Neural cell (in vitro differentiated cells): ENCODE measurements at regions not wholly inside any gene's neighbourhood (a gene's known extent, or its start where the extent isn't known, plus 50 kb on each side); places are given as distances from the start of the nearest gene placed in this dataset.
A peak's percentile ranks its signal among the peaks of the same experiment; 100 is the strongest.

ENCODE experiments used
- H2AFZ ChIP-seq: fragments of 200-600, 300-800 bp; sonication (generic), shearing (Covaris generic); 2 replicates; pipeline ENCODE4 v1.6.0; 2014; ENCODE audit warnings: low read depth, mild to moderate bottlenecking, antibody characterized with exemption, low read length, moderate library complexity
- H3F3A ChIP-seq: fragments of 200-600 bp; shearing (Covaris generic); 2 replicates; pipeline ENCODE4 v1.6.1; 2016; ENCODE audit warnings: mild to moderate bottlenecking, moderate library complexity, mixed read lengths, antibody characterized with exemption, low read length; ENCODE audit not compliant: insufficient read depth, poor library complexity, severe bottlenecking
- H3K27ac ChIP-seq: fragments of 200-600, 300-800 bp; sonication (generic), shearing (Covaris generic); 2 replicates; pipeline ENCODE4 v1.5.1; 2014; ENCODE audit warnings: mild to moderate bottlenecking, low read length, moderate library complexity
- H3K27me3 ChIP-seq: fragments of 300-800, 200-600 bp; sonication (generic), shearing (Covaris generic); 2 replicates; pipeline ENCODE4 v1.6.0; 2014; ENCODE audit warnings: mild to moderate bottlenecking, low read depth, low read length, moderate library complexity; ENCODE audit not compliant: insufficient read depth
- H3K36me3 ChIP-seq: fragments of 300-800, 200-600 bp; sonication (generic), shearing (Covaris generic); 2 replicates; pipeline ENCODE4 v1.5.1; 2014; ENCODE audit warnings: mild to moderate bottlenecking, antibody characterized with exemption, low read length, moderate library complexity; ENCODE audit not compliant: insufficient read depth
- H3K4me2 ChIP-seq: fragments of 300-800, 200-600 bp; sonication (generic), shearing (Covaris generic); 2 replicates; pipeline ENCODE4 v1.6.0; 2014; ENCODE audit warnings: mild to moderate bottlenecking, low read length
- H3K4me3 ChIP-seq: fragments of 300-800, 200-600 bp; sonication (generic), shearing (Covaris generic); 2 replicates; pipeline ENCODE4 v1.5.1; 2014; ENCODE audit warnings: mild to moderate bottlenecking, low read length, moderate library complexity
- H3K79me2 ChIP-seq: fragments of 200-600 bp; shearing (Covaris generic); replicated peaks from 2 replicates; pipeline ENCODE4 v1.6.0; 2014; ENCODE audit warnings: mild to moderate bottlenecking, low read length, moderate library complexity; ENCODE audit not compliant: insufficient read depth
- H3K9ac ChIP-seq: fragments of 300-800, 200-600 bp; sonication (generic), shearing (Covaris generic); 2 replicates; pipeline ENCODE4 v1.6.1; 2016; ENCODE audit warnings: mild to moderate bottlenecking, low read length, mixed read lengths
- H3K9me2 ChIP-seq: fragments of 200-600 bp; shearing (Covaris generic); 2 replicates; pipeline ENCODE4 v1.6.1; 2016; ENCODE audit warnings: mild to moderate bottlenecking, low read length, mixed read lengths; ENCODE audit not compliant: insufficient read depth
- H3K9me3 ChIP-seq: fragments of 200-600, 300-800 bp; sonication (generic), shearing (Covaris generic); 2 replicates; pipeline ENCODE4 v1.6.1; 2016; ENCODE audit warnings: mild to moderate bottlenecking, mixed run types, low read length, moderate library complexity, mixed read lengths
- H4K20me1 ChIP-seq: fragments of 200-600 bp; shearing (Covaris generic); 2 replicates; pipeline ENCODE4 v1.6.1; 2016; ENCODE audit warnings: mild to moderate bottlenecking, mixed run types; ENCODE audit not compliant: insufficient read depth
- CTCF ChIP-seq: fragments of 450-650 bp; IDR thresholded peaks from 2 replicates; pipeline ENCODE4 v1.5.1; 2014; ENCODE audit warnings: antibody characterized with exemption, mild to moderate bottlenecking, moderate library complexity; ENCODE audit not compliant: poor library complexity, severe bottlenecking
- EP300 ChIP-seq: fragments of 450-650 bp; conservative IDR thresholded peaks from 2 replicates; pipeline ENCODE4 v1.6.1; 2014; ENCODE audit warnings: antibody characterized with exemption, mild to moderate bottlenecking, moderate library complexity; ENCODE audit not compliant: poor library complexity, severe bottlenecking
- EZH2 ChIP-seq: fragments of 200-600, 300-800 bp; shearing (Covaris generic), sonication (generic); IDR thresholded peaks from 2 replicates; pipeline ENCODE4 v1.6.1; 2014; ENCODE audit warnings: antibody characterized with exemption, low read length, borderline replicate concordance, mild to moderate bottlenecking; ENCODE audit not compliant: insufficient read depth, poor library complexity, severe bottlenecking
- MXI1 ChIP-seq: fragments of 450-650 bp; conservative IDR thresholded peaks from 2 replicates; pipeline ENCODE4 v1.6.1; 2014; ENCODE audit warnings: antibody characterized with exemption, mild to moderate bottlenecking; ENCODE audit not compliant: poor library complexity, severe bottlenecking
- POLR2AphosphoS5 ChIP-seq: IDR thresholded peaks from 2 replicates; pipeline ENCODE4 v1.6.1; 2012
- RAD21 ChIP-seq: fragments of 450-650 bp; conservative IDR thresholded peaks from 2 replicates; pipeline ENCODE4 v1.6.1; 2014; ENCODE audit warnings: antibody characterized with exemption, mild to moderate bottlenecking, moderate library complexity
- REST ChIP-seq: IDR thresholded peaks from 2 replicates; pipeline ENCODE4 v1.6.1; 2012; ENCODE audit warnings: borderline replicate concordance
- SMC3 ChIP-seq: fragments of 450-650 bp; conservative IDR thresholded peaks from 2 replicates; pipeline ENCODE4 v1.6.1; 2014; ENCODE audit warnings: antibody characterized with exemption, mild to moderate bottlenecking, moderate library complexity; ENCODE audit not compliant: poor library complexity
- TAF1 ChIP-seq: IDR thresholded peaks from 2 replicates; pipeline ENCODE4 v1.6.1; 2012; ENCODE audit warnings: low read depth

GRCh38 chr22:44573451-44573850 is 75.4 kb upstream of the RTL6 start:
- no peaks in the 10 kb centered on the region for H3K36me3 ChIP-seq
- no peaks in the 10 kb centered on the region for H3F3A ChIP-seq
- no peaks in the 10 kb centered on the region for H4K20me1 ChIP-seq
- no peaks in the 10 kb centered on the region for H3K27me3 ChIP-seq
- no peak overlapping the region for H3K9ac ChIP-seq
- TF ChIP-seq MXI1 (no peak), EZH2 (no peak), TAF1 (no peak), RAD21 (no peak), POLR2AphosphoS5 (no peak), REST (no peak)
- H3K4me2 ChIP-seq = no peak overlapping the region
- H3K27ac ChIP-seq = no peak overlapping the region
- H3K9me3 ChIP-seq = no peaks in the 10 kb centered on the region
- H3K4me3 ChIP-seq = no peak overlapping the region
- H3K79me2 ChIP-seq = no peaks in the 10 kb centered on the region
- no peak overlapping the region for H2AFZ ChIP-seq
- no peaks in the 10 kb centered on the region for H3K9me2 ChIP-seq

GRCh38 chr22:44572414-44573207 is 74.6 kb upstream of the RTL6 start:
- TF ChIP-seq REST (no peak), EP300 (no peak), TAF1 (no peak), RAD21 (no peak), CTCF (no peak), SMC3 (no peak), MXI1 (no peak), EZH2 (no peak), POLR2AphosphoS5 (no peak)
- no peaks in the 10 kb centered on the region for H3K9me3 ChIP-seq
- peak overlapping the region; percentile 60 for H3K27ac ChIP-seq

More at GRCh38 chr22:44572414-44573207, 74.6 kb upstream of the RTL6 start:
- H3K4me3 ChIP-seq = no peak overlapping the region
- no peaks in the 10 kb centered on the region for H4K20me1 ChIP-seq
- peak overlapping the region; percentile 39 for H3K9ac ChIP-seq
- H3K4me2 ChIP-seq = no peak overlapping the region
- H3K36me3 ChIP-seq = no peaks in the 10 kb centered on the region
- H3K27me3 ChIP-seq = no peaks in the 10 kb centered on the region
- no peak overlapping the region for H2AFZ ChIP-seq
- H3K9me2 ChIP-seq = no peaks in the 10 kb centered on the region
- H3F3A ChIP-seq = no peaks in the 10 kb centered on the region
- no peaks in the 10 kb centered on the region for H3K79me2 ChIP-seq
